Kidney epithelial cell (primary cell): ENCODE measurements at regions not wholly inside any gene's neighbourhood (a gene's known extent, or its start where the extent isn't known, plus 50 kb on each side); places are given as distances from the start of the nearest gene placed in this dataset.

Experiments
- DNase-seq: peaks from one replicate; pipeline ENCODE4 v3.0.0-alpha.2; 2010; ENCODE audit warnings: low read depth
- H3K27me3 ChIP-seq: 2 replicates; pipeline ENCODE4 v1.6.0; 2011; ENCODE audit warnings: low read length; ENCODE audit not compliant: control insufficient read depth, insufficient read depth
- H3K36me3 ChIP-seq: 2 replicates; pipeline ENCODE4 v1.5.1; 2011; ENCODE audit warnings: low read length; ENCODE audit not compliant: control insufficient read depth, insufficient read depth
- H3K4me3 ChIP-seq: 2 replicates; pipeline ENCODE4 v1.5.1; 2011; ENCODE audit warnings: low read depth, mild to moderate bottlenecking, control low read depth, low read length
- CTCF ChIP-seq: IDR thresholded peaks from 2 replicates; pipeline ENCODE4 v1.5.1; 2011; ENCODE audit warnings: mild to moderate bottlenecking, moderate library complexity, low read length, control low read depth, inconsistent platforms; ENCODE audit not compliant: insufficient read depth, poor library complexity, severe bottlenecking

DNA sequence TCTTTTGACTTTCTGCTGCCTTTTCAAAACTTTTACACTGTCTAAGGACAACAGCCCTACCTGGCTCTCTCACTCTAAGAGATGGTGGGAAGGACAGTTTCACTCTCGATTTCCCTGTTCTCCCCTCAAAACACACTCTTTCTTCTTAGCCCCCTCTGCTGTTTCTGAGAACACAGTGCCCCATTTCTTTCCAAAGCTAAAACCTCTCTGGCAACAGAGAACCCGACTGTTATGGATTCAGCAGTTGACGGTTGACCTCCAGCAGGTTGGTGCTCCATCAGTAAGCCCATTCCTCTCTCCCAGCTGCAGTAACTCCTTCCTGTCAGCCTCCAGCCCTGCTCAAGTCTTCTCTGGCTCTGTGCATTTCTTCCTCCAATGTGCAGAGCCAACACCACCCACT, 88.2 kb upstream of the ABCD3 start:
- Histone ChIP-seq H3K27me3 (no peaks in the 10 kb centered on the region), H3K36me3 (no peaks in the 10 kb centered on the region), H3K4me3 (peak overlapping the region; percentile 2)
- TF ChIP-seq CTCF = peak; percentile 69
- no peak for DNase-seq

DNA sequence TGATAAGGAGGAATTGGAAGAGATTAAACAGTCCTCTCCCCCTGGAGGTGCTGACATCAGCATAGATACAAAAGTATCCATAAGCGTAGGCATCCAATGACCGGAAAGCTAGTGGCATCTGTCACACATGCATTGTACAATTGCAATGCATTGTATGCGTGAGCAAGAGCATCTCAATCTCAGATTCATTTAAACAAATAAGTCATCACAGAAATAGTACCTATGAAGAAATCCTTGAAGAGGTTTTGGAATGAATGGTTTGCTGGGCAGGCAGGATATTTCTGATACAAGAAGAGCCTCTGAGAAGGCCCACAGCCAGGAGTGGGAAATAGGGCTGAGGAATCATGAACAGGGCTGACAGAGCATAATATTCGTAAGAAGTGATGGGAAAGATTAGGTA, 88.9 kb upstream of the ABCD3 start:
- no peak for DNase-seq
- Histone ChIP-seq H3K4me3 (no peak overlapping the region), H3K27me3 (no peaks in the 10 kb centered on the region), H3K36me3 (no peaks in the 10 kb centered on the region)
- TF ChIP-seq CTCF = no peak

DNA sequence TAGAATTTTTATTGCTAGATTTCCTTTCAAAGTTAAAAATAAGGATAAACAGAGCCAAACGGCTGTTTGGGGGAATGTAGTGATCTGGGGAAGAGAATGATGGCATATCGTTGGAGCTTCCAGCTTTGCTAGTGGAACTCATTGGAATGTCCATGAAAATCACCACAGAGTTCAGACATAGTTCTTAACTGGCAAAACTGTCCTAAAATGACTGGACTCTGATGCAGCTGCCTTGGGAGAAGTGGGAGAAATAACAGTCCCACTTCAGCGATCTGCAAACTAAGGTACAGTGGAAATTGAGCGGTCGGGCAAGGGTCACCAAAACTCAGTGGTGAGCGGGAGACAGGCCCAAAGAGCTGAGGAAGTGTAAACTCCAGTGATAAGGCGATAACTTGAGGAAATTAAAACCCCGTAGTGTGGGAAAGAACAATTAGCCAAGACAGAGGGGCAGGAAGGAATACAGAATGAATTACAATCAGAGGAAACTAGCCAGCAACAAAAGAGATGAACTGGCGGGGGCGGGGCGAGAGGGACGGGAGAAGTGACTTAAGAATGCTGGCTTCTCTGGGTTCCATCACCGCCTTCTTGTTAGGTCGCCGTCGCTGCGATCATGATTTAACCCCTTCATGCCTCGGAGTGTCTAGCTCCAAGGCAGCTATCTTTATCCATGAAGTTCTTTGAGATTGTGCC, 89.8 kb upstream of the ARHGAP29 start:
- DNase-seq = no peak
- H3K4me3 ChIP-seq = peak overlapping the region; percentile 3
- TF ChIP-seq CTCF = no peak
- H3K36me3 ChIP-seq = no peaks in the 10 kb centered on the region
- no peaks in the 10 kb centered on the region for H3K27me3 ChIP-seq

DNA sequence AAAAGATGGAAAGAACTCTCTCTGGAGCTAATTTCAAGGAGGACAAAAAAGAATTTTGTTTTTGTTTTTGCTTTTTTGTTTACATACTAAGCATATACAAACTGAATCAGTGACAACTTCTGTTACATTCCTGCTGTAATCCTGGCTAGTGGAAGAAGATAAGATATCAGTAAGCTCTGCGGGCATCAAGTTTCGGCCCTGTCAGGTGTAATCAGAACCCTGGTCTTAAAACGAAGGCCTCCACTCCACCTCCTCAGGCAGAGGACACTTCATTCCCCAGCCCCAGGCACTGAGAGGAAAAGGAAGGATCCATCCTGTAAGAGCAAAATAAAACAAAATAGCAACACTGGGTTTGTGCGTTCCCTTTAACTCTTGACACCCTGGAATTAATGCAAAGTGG, 88.9 kb upstream of the ARHGAP29 start:
- DNase-seq = no peak
- TF ChIP-seq CTCF = no peak
- no peaks in the 10 kb centered on the region for H3K36me3 ChIP-seq
- no peak overlapping the region for H3K4me3 ChIP-seq
- H3K27me3 ChIP-seq = no peaks in the 10 kb centered on the region

GRCh38 chr1:94325377-94326302, 88.3 kb upstream of the ARHGAP29 start:
- no peaks in the 10 kb centered on the region for H3K36me3 ChIP-seq
- TF ChIP-seq CTCF = no peak
- H3K27me3 ChIP-seq = no peaks in the 10 kb centered on the region
- no peak overlapping the region for H3K4me3 ChIP-seq
- DNase-seq = peak; percentile 95
